EL (cell line): ENCODE measurements at regions not wholly inside any gene's neighbourhood (a gene's known extent, or its start where the extent isn't known, plus 50 kb on each side); places are given as distances from the start of the nearest gene placed in this dataset.

ENCODE experiments used
- DNase-seq: peaks from one replicate; pipeline ENCODE4 v3.0.0-alpha.2; 2016

- DNase-seq, result no peak
These were observed 51.3 kb upstream of the FAM3C start for GRCh38 chr7:121447243-121447910.

- no peak for DNase-seq
These were observed 50.4 kb upstream of the FAM3C start for GRCh38 chr7:121446526-121446925.
